Upper lobe of left lung (tissue), 4 donors: ENCODE measurements at regions not wholly inside any gene's neighbourhood (a gene's known extent, or its start where the extent isn't known, plus 50 kb on each side); places are given as distances from the start of the nearest gene placed in this dataset.

Experiments used
- CTCF ChIP-seq, 6 experiments: fragments of 450-650 bp in 4 of 6; fragments of 200-600 bp in 2 of 6; sonication (generic) in 2 of 6; IDR thresholded peaks; one replicate each; pipeline ENCODE4 v1.5.1; 2016 to 2019; ENCODE audit warnings: antibody characterized with exemption in 6 of 6
- EP300 ChIP-seq, 4 donors: sonication (generic); formaldehyde crosslinking; IDR thresholded peaks; one replicate each; pipeline ENCODE4 v1.5.1; 2017; ENCODE audit warnings: antibody characterized with exemption in 4 of 4, control low read depth in 2 of 4
- POLR2A ChIP-seq, 4 donors: fragments of 450-650 bp; IDR thresholded peaks; one replicate each; pipeline ENCODE4 v1.5.1; 2016 to 2017; ENCODE audit warnings: antibody characterized with exemption in 4 of 4, mild to moderate bottlenecking in 2 of 4
- POLR2AphosphoS5 ChIP-seq, 2 donors: sonication (generic); formaldehyde crosslinking; IDR thresholded peaks; one replicate each; pipeline ENCODE4 v1.5.1; 2017; ENCODE audit warnings: antibody characterized with exemption in 2 of 2

GRCh38 chr13:61935710-61936109 is 520.1 kb upstream of the PCDH20 start:
- no peak for TF ChIP-seq CTCF (IDR thresholded peaks at IDR 0.05)
- TF ChIP-seq EP300 (IDR thresholded peaks at IDR 0.05) = no peak
- no peak for TF ChIP-seq POLR2AphosphoS5 (IDR thresholded peaks at IDR 0.05)
- no peak for TF ChIP-seq POLR2A (IDR thresholded peaks at IDR 0.05)
